SU-DHL-6 (cell line): ENCODE measurements at regions not wholly inside any gene's neighbourhood (a gene's known extent, or its start where the extent isn't known, plus 50 kb on each side); places are given as distances from the start of the nearest gene placed in this dataset.

Experiments
- H2AFZ ChIP-seq: fragments of 200-600 bp; sonication (generic); 2 replicates; pipeline ENCODE4 v1.6.1; 2014; ENCODE audit warnings: low read depth, mild to moderate bottlenecking, moderate library complexity, mixed read lengths, antibody characterized with exemption, low read length; ENCODE audit not compliant: severe bottlenecking
- H3F3A ChIP-seq: fragments of 200-600 bp; shearing (Covaris generic); 2 replicates; pipeline ENCODE4 v1.6.0; 2016; ENCODE audit warnings: antibody characterized with exemption, mild to moderate bottlenecking; ENCODE audit not compliant: insufficient read depth
- H3K27ac ChIP-seq: fragments of 200-600 bp; sonication (generic); 2 replicates; pipeline ENCODE4 v1.5.1; 2016; ENCODE audit warnings: low read depth, mild to moderate bottlenecking, low read length, moderate library complexity, mixed read lengths
- H3K27me3 ChIP-seq: fragments of 200-600 bp; sonication (generic), shearing (Covaris generic); 2 replicates; pipeline ENCODE4 v1.6.0; 2014; ENCODE audit warnings: mild to moderate bottlenecking, low read length
- H3K36me3 ChIP-seq: fragments of 200-600 bp; sonication (generic); 2 replicates; pipeline ENCODE4 v1.6.1; 2014; ENCODE audit warnings: mild to moderate bottlenecking, low read length, mixed read lengths
- H3K4me2 ChIP-seq: fragments of 300-600, 200-600 bp; shearing (Covaris generic), sonication (generic); 2 replicates; pipeline ENCODE4 v1.6.0; 2014; ENCODE audit warnings: low read length, low read depth, mild to moderate bottlenecking; ENCODE audit not compliant: poor library complexity, severe bottlenecking
- H3K4me3 ChIP-seq: fragments of 200-600 bp; sonication (generic); 2 replicates; pipeline ENCODE4 v1.5.1; 2014; ENCODE audit warnings: antibody characterized with exemption, low read length, mild to moderate bottlenecking, mixed read lengths; ENCODE audit not compliant: insufficient read depth, poor library complexity, severe bottlenecking
- H3K79me2 ChIP-seq: fragments of 200-600 bp; sonication (generic); 2 replicates; pipeline ENCODE4 v1.6.1; 2014; ENCODE audit warnings: mild to moderate bottlenecking, low read length, moderate library complexity; ENCODE audit not compliant: insufficient read depth
- H3K9ac ChIP-seq: fragments of 200-600 bp; sonication (generic); 2 replicates; pipeline ENCODE4 v1.7.0; 2014; ENCODE audit warnings: mild to moderate bottlenecking, low read length
- H3K9me2 ChIP-seq: fragments of 200-600 bp; sonication (generic); replicated peaks from 2 replicates; pipeline ENCODE4 v1.6.1; 2014; ENCODE audit warnings: low read length; ENCODE audit not compliant: insufficient read depth
- H3K9me3 ChIP-seq: fragments of 200-600 bp; sonication (generic); 2 replicates; pipeline ENCODE4 v1.6.1; 2014; ENCODE audit warnings: low read length, mixed read lengths; ENCODE audit not compliant: insufficient read depth
- H4K20me1 ChIP-seq: fragments of 200-600 bp; sonication (generic); 2 replicates; pipeline ENCODE4 v1.6.1; 2014; ENCODE audit warnings: low read depth, mild to moderate bottlenecking, antibody characterized with exemption, low read length, moderate library complexity, mixed read lengths
- CTCF ChIP-seq: fragments of 200-600 bp; sonication (generic); IDR thresholded peaks from one replicate; pipeline ENCODE4 v1.5.1; 2017; ENCODE audit warnings: antibody characterized with exemption, mild to moderate bottlenecking, low read length, moderate library complexity; ENCODE audit not compliant: insufficient read depth, poor library complexity, severe bottlenecking
- EZH2phosphoT487 ChIP-seq: fragments of 200-600 bp; sonication (generic), shearing (Covaris generic); conservative IDR thresholded peaks from 2 replicates; pipeline ENCODE4 v1.6.1; 2018; ENCODE audit warnings: mild to moderate bottlenecking, antibody characterized with exemption, low read length, moderate library complexity, mixed read lengths

DNA sequence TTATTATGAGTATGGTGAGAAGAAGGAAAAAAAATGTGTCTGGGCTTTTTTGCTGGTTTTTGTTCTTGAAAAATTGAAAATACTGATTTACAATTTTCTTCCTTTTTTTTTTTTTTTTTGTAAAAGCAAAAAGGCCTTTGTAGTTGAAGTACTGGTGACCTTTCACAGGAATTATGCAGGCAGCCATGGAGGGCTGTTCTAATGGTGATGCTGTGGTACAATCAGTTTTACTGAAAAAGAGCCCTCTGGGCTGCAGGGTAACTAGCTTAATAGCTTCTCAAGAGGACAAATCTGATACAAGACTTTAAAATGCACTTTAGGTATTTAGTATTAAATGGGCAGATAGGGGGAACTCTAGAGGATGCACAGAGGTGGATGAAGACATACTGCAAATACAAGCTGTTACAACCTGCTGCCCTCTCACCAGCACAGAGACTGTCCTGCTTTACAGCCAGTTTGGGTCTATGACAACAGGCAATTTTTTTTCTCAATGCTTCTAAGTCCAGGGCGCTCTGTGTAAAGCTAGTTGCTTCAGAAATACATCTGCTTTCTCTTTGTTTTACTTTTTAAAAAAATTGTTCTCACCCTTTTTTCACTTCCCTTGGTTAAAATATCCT lies 61.6 kb upstream of the HS3ST5 start:
- H3K9ac ChIP-seq: no peak overlapping the region
- no peak overlapping the region for H3K27ac ChIP-seq
- no peak overlapping the region for H3K4me3 ChIP-seq
- H3K9me3 ChIP-seq: no peaks in the 10 kb centered on the region
- no peaks in the 10 kb centered on the region for H4K20me1 ChIP-seq
- TF ChIP-seq CTCF (no peak), EZH2phosphoT487 (no peak)
- H3K27me3 ChIP-seq: no peaks in the 10 kb centered on the region
- no peaks in the 10 kb centered on the region for H3F3A ChIP-seq
- H3K9me2 ChIP-seq: no peaks in the 10 kb centered on the region
- no peaks in the 10 kb centered on the region for H3K36me3 ChIP-seq
- H2AFZ ChIP-seq: no peak overlapping the region
- no peaks in the 10 kb centered on the region for H3K79me2 ChIP-seq
- no peak overlapping the region for H3K4me2 ChIP-seq

DNA sequence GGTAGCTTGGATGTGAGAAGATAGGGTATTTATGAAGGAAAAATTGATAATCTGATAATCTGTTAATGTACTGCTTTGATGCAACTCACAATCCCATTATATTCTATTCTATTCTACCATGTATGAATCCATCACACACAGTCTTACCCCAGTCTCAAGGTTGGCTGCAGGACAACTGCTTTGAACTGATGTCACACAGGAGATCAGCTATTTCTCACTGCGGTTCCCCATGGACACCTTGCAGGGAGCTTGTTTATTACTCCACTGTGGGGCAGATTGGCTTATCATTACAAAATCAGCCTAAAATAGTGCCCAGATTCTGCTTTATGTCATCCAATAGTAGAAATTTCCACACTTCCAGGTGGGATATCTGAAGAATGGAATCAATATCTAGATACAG lies 61.0 kb upstream of the HS3ST5 start:
- Histone ChIP-seq H3K4me3 (no peak overlapping the region), H3K9me2 (no peaks in the 10 kb centered on the region), H3F3A (no peaks in the 10 kb centered on the region), H3K9ac (no peak overlapping the region), H3K79me2 (no peaks in the 10 kb centered on the region), H2AFZ (no peak overlapping the region), H3K4me2 (no peak overlapping the region), H4K20me1 (no peaks in the 10 kb centered on the region), H3K27me3 (no peaks in the 10 kb centered on the region), H3K9me3 (no peaks in the 10 kb centered on the region), H3K36me3 (no peaks in the 10 kb centered on the region), H3K27ac (no peak overlapping the region)
- TF ChIP-seq EZH2phosphoT487 (no peak), CTCF (no peak)

DNA sequence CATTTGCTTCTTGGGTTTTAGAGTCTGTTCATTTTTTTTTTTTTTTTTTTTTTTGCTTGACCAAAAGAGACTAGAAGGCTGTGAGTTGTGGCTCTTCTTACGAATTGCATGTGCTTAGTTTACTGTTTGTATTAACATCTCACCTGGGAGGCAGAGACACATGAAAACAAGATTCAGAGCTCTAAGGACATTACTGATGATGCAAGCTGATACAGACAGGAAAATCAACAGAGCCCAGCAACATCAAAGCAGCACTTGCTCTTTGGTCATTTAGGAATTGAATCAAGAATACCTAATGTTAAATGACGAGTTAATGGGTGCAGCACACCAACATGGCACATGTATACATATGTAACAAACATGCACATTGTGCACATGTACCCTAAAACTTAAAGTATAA lies 55.7 kb upstream of the HS3ST5 start:
- Histone ChIP-seq H3K4me3 (no peak overlapping the region), H3K79me2 (no peaks in the 10 kb centered on the region), H3F3A (no peaks in the 10 kb centered on the region), H3K9me3 (no peaks in the 10 kb centered on the region), H2AFZ (no peak overlapping the region), H3K9ac (no peak overlapping the region), H4K20me1 (no peaks in the 10 kb centered on the region), H3K9me2 (no peaks in the 10 kb centered on the region), H3K36me3 (no peaks in the 10 kb centered on the region), H3K4me2 (no peak overlapping the region), H3K27me3 (no peaks in the 10 kb centered on the region), H3K27ac (no peak overlapping the region)
- TF ChIP-seq CTCF: no peak
- TF ChIP-seq EZH2phosphoT487: no peak
